HL-60 (cell line): ENCODE measurements at regions not wholly inside any gene's neighbourhood (a gene's known extent, or its start where the extent isn't known, plus 50 kb on each side); places are given as distances from the start of the nearest gene placed in this dataset.

ENCODE experiments used
- CTCF ChIP-seq: IDR thresholded peaks from one replicate; pipeline ENCODE4 v1.5.1; 2011; ENCODE audit warnings: low read length, control low read depth, inconsistent platforms; ENCODE audit not compliant: insufficient read depth
- GABPA ChIP-seq: IDR thresholded peaks from 2 replicates; pipeline ENCODE4 v1.6.1; 2012; ENCODE audit warnings: low read depth
- POLR2AphosphoS5 ChIP-seq: IDR thresholded peaks from 2 replicates; pipeline ENCODE4 v1.6.1; 2012; ENCODE audit warnings: low read depth
- REST ChIP-seq: IDR thresholded peaks from 2 replicates; pipeline ENCODE4 v1.6.1; 2012; ENCODE audit warnings: low read depth; ENCODE audit not compliant: insufficient replicate concordance
- SPI1 ChIP-seq: IDR thresholded peaks from 2 replicates; pipeline ENCODE4 v1.6.1; 2012; ENCODE audit warnings: low read depth, mild to moderate bottlenecking, borderline replicate concordance

- no peak for TF ChIP-seq POLR2AphosphoS5
- no peak for TF ChIP-seq CTCF
- TF ChIP-seq REST, result no peak
- TF ChIP-seq GABPA, result no peak
- no peak for TF ChIP-seq SPI1
Measured at GRCh38 chr5:67510204-67510603, 313.6 kb upstream of the CD180 start.
